ENCODE measurements at regions not wholly inside any gene's neighbourhood (a gene's known extent, or its start where the extent isn't known, plus 50 kb on each side); places are given as distances from the start of the nearest gene placed in this dataset.

DNA sequence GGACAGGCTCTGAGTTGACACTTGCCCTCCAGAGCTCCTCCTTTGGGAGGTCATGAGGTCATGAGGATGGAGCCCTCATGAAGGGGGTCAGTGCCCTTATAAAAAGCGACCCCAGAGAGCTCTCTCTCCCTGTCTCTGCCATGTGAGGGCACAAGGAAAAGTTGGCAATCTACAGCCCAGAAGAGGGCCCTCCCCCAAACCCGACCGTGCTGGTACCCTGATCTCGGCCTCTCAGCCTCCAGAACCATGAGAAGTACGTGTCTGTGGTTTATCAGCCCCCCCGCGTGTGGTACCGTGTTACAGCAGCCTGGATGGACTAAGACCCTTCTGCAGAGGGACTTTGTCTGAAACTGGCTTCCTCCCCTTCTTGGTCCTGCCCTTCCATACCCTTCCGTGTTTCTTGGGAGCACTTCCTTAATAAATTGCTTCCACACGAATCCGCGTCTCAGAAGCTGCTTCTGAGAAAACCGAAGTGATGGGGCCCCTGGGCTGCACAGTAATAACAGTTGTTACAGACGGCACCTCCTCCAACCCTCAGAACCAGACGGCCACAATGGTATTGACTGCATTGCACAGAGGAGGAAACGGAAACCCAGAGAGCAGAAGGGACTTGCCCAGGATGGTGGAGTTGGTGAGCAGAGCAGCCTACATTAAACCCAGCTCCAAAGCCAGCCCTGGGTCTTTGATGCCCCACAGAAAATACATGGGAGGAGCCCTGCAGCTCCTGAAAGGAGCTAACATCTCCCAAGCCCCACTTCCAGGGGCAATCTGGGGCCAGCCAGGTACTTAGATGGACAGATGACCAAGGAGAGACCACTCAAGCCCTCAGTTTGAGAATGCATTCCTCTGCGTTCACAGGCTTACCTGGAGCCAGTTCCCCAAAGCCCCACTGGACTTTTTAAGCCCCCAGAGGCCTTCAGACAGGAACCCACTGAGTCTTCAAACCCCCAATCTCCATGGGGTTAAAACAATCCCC lies 242.7 kb downstream of the BCOR start:
- H3K9me3 ChIP-seq (ENCODE audit: control insufficient read depth, low read depth, low read length): no peaks in the 10 kb centered on the region
- no peaks in the 10 kb centered on the region; the same call in 1 of the 2 replicates for H3K27me3 Mint-ChIP-seq (ENCODE audit: low read depth)
- H3K14ac ChIP-seq (ENCODE audit: insufficient read depth, low read length): no peak overlapping the region
- H3K4ac ChIP-seq (ENCODE audit: low read depth, low read length): no peak overlapping the region
- WGBS (ENCODE audit: extremely low coverage, insufficient read length, low lambda C conversion rate): no CpG with 5 or more reads among the region's 17 CpGs
- H4K8ac ChIP-seq (replicated peaks; ENCODE audit: insufficient read length, low read depth, low read length): no peak overlapping the region
- H3K27ac Mint-ChIP-seq: no peak overlapping the region; a peak in 1 of 7 replicates
- no peak overlapping the region for H3K18ac ChIP-seq (ENCODE audit: insufficient read length, low read depth, low read length)
- peaks cover 0 to 5% (median 1%) of the 10 kb centered on the region in 3 experiments; a peak in 6 of 7 replicates for H3K36me3 Mint-ChIP-seq (ENCODE audit: insufficient read depth in 1 of 3, low read depth in 3 of 3)
- H2BK12ac ChIP-seq (ENCODE audit: insufficient read length, low read depth, low read length): peak overlapping the region; percentile 27
- H2AK5ac ChIP-seq (ENCODE audit: insufficient read length, low read length): no peak overlapping the region
- no peaks in the 10 kb centered on the region for H3K79me2 ChIP-seq (ENCODE audit: insufficient read depth, low read length)
- no peaks in the 10 kb centered on the region for H3K23me2 ChIP-seq (ENCODE audit: insufficient read length, low read depth, low read length, poor library complexity, severe bottlenecking)
- H4K20me1 ChIP-seq (ENCODE audit: control insufficient read depth, insufficient read depth, insufficient read length): no peaks in the 10 kb centered on the region
- H3K56ac ChIP-seq (ENCODE audit: insufficient read length, low read depth, low read length): no peak overlapping the region
- no peak overlapping the region for H2BK15ac ChIP-seq (ENCODE audit: low read depth, low read length)
- H2BK20ac ChIP-seq (ENCODE audit: low read depth, low read length, poor library complexity, severe bottlenecking): no peak overlapping the region
- H3K4me2 ChIP-seq (ENCODE audit: insufficient read depth, insufficient read length, low read length): peak overlapping the region; percentile 43
- H4K5ac ChIP-seq (ENCODE audit: insufficient read length, low read depth, low read length): no peak overlapping the region
- H3K4me1 Mint-ChIP-seq: peaks cover 60 to 65% of the 10 kb centered on the region in 2 experiments
- H2AFZ ChIP-seq (ENCODE audit: low read length): no peak overlapping the region
- H2BK5ac ChIP-seq (ENCODE audit: insufficient read length, low read length): no peak overlapping the region
- no peak overlapping the region for H2BK120ac ChIP-seq (ENCODE audit: low read depth, low read length, poor library complexity, severe bottlenecking)
- H3K23ac ChIP-seq (ENCODE audit: insufficient read length, low read depth, low read length): no peak overlapping the region
- no peaks in the 10 kb centered on the region for H3K79me1 ChIP-seq (ENCODE audit: insufficient read depth, low read depth, low read length, poor library complexity, severe bottlenecking)
- H3T11ph ChIP-seq (ENCODE audit: low read length): no peak overlapping the region
- H3K4me1 ChIP-seq (ENCODE audit: insufficient read depth, low read length): peaks cover 24% of the 10 kb centered on the region; the same call in 1 of the 2 replicates
- no peak overlapping the region for H3K27ac ChIP-seq (ENCODE audit: insufficient read length, low read depth, low read length)
- H4K91ac ChIP-seq (ENCODE audit: insufficient read length, low read depth, low read length): no peak overlapping the region
- DNase-seq: no peak
- peaks cover 66% of the 10 kb centered on the region in 2 experiments for H3K9me3 Mint-ChIP-seq
- H3K27me3 ChIP-seq (ENCODE audit: insufficient read depth, low read length): no peaks in the 10 kb centered on the region
- TF ChIP-seq CTCF (conservative IDR thresholded peaks at IDR 0.05): no peak
- H3K4me3 Mint-ChIP-seq: peak overlapping the region; percentile 23 to 25; a peak in 2 of 5 replicates
- no peak overlapping the region for H3K9ac ChIP-seq (ENCODE audit: extremely low read depth, insufficient read length, low read length)

Measured in H9 (cell line).